ENCODE measurements at regions not wholly inside any gene's neighbourhood (a gene's known extent, or its start where the extent isn't known, plus 50 kb on each side); places are given as distances from the start of the nearest gene placed in this dataset.

DNA sequence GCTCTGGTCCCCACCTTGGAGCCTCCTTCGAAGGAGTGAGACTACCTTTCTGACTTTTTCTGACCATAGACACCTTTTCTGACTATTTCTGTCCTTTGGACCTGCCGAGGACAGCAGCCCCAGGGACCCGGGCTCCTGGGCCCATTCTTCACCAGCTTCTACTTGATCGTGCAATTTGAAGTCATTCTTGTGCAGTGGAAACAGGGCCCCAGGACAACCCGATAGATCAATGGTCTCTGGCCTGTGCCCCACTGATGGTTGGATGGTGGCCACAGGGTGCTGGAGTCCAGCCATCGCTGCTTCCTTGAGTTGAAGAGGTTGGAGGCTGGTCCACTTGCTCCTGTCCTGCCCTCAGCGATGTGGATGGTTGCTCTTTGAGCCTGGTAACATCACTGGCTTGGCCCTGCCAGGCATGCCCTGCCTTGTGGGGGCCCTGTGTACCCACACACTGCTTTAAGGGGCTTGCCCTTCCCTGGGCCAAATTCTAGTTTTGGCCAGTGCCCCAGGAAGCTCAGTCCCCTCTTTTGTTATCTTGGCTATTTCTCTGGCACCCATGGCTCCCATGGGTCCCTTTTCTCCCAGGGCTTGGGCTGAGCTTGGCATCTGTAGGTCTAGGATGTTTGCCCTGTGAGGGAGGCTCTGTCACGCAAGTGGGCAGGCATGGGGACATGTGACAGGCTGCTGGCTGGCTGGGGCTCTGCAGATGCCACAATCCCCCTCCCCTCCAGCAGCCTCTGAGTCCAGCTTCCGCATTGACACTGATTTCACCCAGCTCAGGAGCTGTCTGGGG is 375.6 kb upstream of the NUPR2 start:
- intact Hi-C loops (cut with micrococcal nuclease), result no loop called here
- H3K36me3 ChIP-seq (ENCODE audit: control insufficient read depth, insufficient read depth, low read length), result no peaks in the 10 kb centered on the region
- H3K27ac Mint-ChIP-seq, result no peak overlapping the region
- ATAC-seq (no peak), DNase-seq (no peak)
- H3K4me3 ChIP-seq (ENCODE audit: low read length), result no peak overlapping the region
- 73% methylated on average over 9 of the region's 9 CpGs for WGBS (ENCODE audit: insufficient coverage)
- H3K36me3 Mint-ChIP-seq, result peaks cover 10% of the 10 kb centered on the region
- TF ChIP-seq, protein P1, sequence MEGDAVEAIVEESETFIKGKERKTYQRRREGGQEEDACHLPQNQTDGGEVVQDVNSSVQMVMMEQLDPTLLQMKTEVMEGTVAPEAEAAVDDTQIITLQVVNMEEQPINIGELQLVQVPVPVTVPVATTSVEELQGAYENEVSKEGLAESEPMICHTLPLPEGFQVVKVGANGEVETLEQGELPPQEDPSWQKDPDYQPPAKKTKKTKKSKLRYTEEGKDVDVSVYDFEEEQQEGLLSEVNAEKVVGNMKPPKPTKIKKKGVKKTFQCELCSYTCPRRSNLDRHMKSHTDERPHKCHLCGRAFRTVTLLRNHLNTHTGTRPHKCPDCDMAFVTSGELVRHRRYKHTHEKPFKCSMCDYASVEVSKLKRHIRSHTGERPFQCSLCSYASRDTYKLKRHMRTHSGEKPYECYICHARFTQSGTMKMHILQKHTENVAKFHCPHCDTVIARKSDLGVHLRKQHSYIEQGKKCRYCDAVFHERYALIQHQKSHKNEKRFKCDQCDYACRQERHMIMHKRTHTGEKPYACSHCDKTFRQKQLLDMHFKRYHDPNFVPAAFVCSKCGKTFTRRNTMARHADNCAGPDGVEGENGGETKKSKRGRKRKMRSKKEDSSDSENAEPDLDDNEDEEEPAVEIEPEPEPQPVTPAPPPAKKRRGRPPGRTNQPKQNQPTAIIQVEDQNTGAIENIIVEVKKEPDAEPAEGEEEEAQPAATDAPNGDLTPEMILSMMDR (IDR thresholded peaks at IDR 0.05), result no peak
- H3K4me3 Mint-ChIP-seq, result no peak overlapping the region
- H3K27ac ChIP-seq (ENCODE audit: low read length), result no peak overlapping the region
- H3K4me1 Mint-ChIP-seq, result no peaks in the 10 kb centered on the region
- peaks cover 77% of the 10 kb centered on the region for H3K9me3 ChIP-seq (ENCODE audit: control insufficient read depth, insufficient read depth, low read length)
- H3K9me3 Mint-ChIP-seq, result peaks cover 4 to 12% of the 10 kb centered on the region in 2 donors
- H3K27me3 Mint-ChIP-seq (ENCODE audit: low read depth in 2 of 2), result no peaks in the 10 kb centered on the region
- no peaks in the 10 kb centered on the region for H3K4me1 ChIP-seq (ENCODE audit: control insufficient read depth, insufficient read depth, low read length)
- no peaks in the 10 kb centered on the region for H3K27me3 ChIP-seq (ENCODE audit: control insufficient read depth, insufficient read depth, low read length)

DNA sequence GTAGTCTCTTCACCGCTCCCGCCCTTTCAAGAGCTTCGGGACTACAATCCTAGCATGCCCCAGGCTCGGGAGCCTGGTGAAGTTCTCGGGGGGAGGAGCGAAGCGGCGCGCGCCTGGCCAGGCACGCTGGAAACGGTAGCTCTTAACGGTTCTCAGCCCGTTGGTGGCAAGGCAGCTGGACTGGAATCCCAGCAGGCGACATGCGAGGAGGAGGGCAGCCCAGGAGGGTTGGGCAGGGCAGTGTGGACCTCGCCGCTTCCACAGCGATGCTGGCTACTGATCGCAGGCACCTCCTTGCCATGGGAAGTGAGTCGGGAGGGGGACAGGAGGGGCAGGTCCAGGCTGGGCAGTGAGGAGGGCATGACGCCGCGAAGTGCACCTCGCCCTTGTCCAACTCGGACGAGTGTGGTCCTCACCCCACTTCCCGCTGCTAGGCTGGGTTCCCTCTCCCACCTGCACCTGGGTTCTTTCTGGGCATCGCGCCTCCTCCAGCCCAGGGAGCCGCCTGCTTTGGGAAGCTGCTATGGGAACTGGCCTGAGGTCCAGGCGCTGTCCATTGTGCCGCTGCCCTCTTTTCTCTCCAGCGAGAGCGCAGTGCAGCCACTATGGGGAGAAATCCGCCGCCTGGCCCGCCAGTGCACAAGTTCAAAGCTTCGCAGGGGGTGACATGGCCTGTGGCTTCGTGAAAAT is 367.8 kb upstream of the NUPR2 start:
- H3K27ac ChIP-seq (ENCODE audit: low read length), result no peak overlapping the region
- H3K4me3 ChIP-seq (ENCODE audit: low read length), result no peak overlapping the region
- TF ChIP-seq, protein P1 (IDR thresholded peaks at IDR 0.05), result no peak
- no peak overlapping the region for H3K27ac Mint-ChIP-seq
- 68% methylated on average over 40 of the region's 40 CpGs for WGBS (ENCODE audit: insufficient coverage)
- no peaks in the 10 kb centered on the region for H3K27me3 Mint-ChIP-seq (ENCODE audit: low read depth in 2 of 2)
- H3K9me3 ChIP-seq (ENCODE audit: control insufficient read depth, insufficient read depth, low read length), result peaks cover 51% of the 10 kb centered on the region
- H3K4me1 Mint-ChIP-seq, result no peaks in the 10 kb centered on the region
- no peak overlapping the region for H3K4me3 Mint-ChIP-seq
- H3K27me3 ChIP-seq (ENCODE audit: control insufficient read depth, insufficient read depth, low read length), result no peaks in the 10 kb centered on the region
- DNase-seq (no peak), ATAC-seq (no peak)
- no peaks in the 10 kb centered on the region for H3K36me3 ChIP-seq (ENCODE audit: control insufficient read depth, insufficient read depth, low read length)
- peaks cover 12 to 17% of the 10 kb centered on the region in 2 donors for H3K9me3 Mint-ChIP-seq
- intact Hi-C loops (cut with micrococcal nuclease), result no loop called here
- peaks cover 14% of the 10 kb centered on the region for H3K36me3 Mint-ChIP-seq
- no peaks in the 10 kb centered on the region for H3K4me1 ChIP-seq (ENCODE audit: control insufficient read depth, insufficient read depth, low read length)

DNA sequence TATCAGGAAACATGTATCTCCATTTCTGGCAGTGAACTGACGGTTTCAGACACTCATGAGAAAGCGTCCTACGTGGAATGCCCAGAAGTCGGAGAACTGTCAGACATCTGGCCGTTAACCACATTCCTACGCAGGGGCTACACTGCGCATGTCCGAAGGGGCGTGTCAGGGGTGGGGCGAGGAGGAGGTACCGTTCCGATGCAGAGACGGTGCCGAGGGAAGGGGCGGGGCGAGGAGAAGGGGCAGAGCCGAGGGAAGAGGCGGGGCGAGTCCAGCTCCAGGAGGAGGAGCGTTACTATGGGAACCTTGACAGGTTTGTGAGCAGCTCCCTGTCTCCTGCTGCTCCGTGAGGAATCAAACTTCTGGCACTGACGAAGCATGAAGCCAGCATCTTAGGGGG is 366.9 kb upstream of the NUPR2 start:
- H3K4me3 Mint-ChIP-seq, result no peak overlapping the region

More for the DNA sequence above, 366.9 kb upstream of the NUPR2 start:
- Histone ChIP-seq H3K4me1 (ENCODE audit: control insufficient read depth, insufficient read depth, low read length) (no peaks in the 10 kb centered on the region), H3K36me3 (ENCODE audit: control insufficient read depth, insufficient read depth, low read length) (no peaks in the 10 kb centered on the region), H3K4me3 (ENCODE audit: low read length) (no peak overlapping the region), H3K27me3 (ENCODE audit: control insufficient read depth, insufficient read depth, low read length) (no peaks in the 10 kb centered on the region), H3K27ac (ENCODE audit: low read length) (no peak overlapping the region), H3K9me3 (ENCODE audit: control insufficient read depth, insufficient read depth, low read length) (peaks cover 57% of the 10 kb centered on the region)
- Mint-ChIP-seq H3K27me3 (ENCODE audit: low read depth in 2 of 2) (no peaks in the 10 kb centered on the region), H3K4me1 (no peaks in the 10 kb centered on the region), H3K27ac (no peak overlapping the region), H3K9me3 (peaks cover 8 to 14% of the 10 kb centered on the region in 2 donors), H3K36me3 (peaks cover 16% of the 10 kb centered on the region)
- 65% methylated on average over 22 of the region's 22 CpGs for WGBS (ENCODE audit: insufficient coverage)
- ATAC-seq, result no peak
- DNase-seq, result no peak
- TF ChIP-seq, protein P1 (IDR thresholded peaks at IDR 0.05), result no peak
- intact Hi-C loops (cut with micrococcal nuclease), result no loop called here
